Epithelial cell of proximal tubule (primary cell): ENCODE measurements at regions not wholly inside any gene's neighbourhood (a gene's known extent, or its start where the extent isn't known, plus 50 kb on each side); places are given as distances from the start of the nearest gene placed in this dataset.

ENCODE experiments used
- DNase-seq: peaks from one replicate; pipeline ENCODE4 v3.0.0-alpha.2; 2011; ENCODE audit warnings: low read depth
- H3K4me3 ChIP-seq: 2 replicates; pipeline ENCODE4 v1.5.1; 2011; ENCODE audit warnings: low read depth, mild to moderate bottlenecking, low read length
- CTCF ChIP-seq: conservative IDR thresholded peaks from 2 replicates; pipeline ENCODE4 v1.5.1; 2012; ENCODE audit warnings: low read depth, mild to moderate bottlenecking, low read length

GRCh38 chr3:22661121-22661700 is 541.9 kb upstream of the UBE2E2 start:
- TF ChIP-seq CTCF, result no peak
- no peak for DNase-seq
- no peak overlapping the region for H3K4me3 ChIP-seq

- no peak for TF ChIP-seq CTCF
- DNase-seq, result no peak
- no peak overlapping the region for H3K4me3 ChIP-seq
Observed at GRCh38 chr3:22665528-22665927, 537.6 kb upstream of the UBE2E2 start.

- no peak for DNase-seq
- no peak for TF ChIP-seq CTCF
- H3K4me3 ChIP-seq, result no peak overlapping the region
Observed at GRCh38 chr3:22666736-22667135, 536.4 kb upstream of the UBE2E2 start.

GRCh38 chr3:22671848-22672247 is 531.3 kb upstream of the UBE2E2 start:
- DNase-seq, result no peak
- no peak for TF ChIP-seq CTCF
- H3K4me3 ChIP-seq, result no peak overlapping the region

- no peak for DNase-seq
- H3K4me3 ChIP-seq, result no peak overlapping the region
- TF ChIP-seq CTCF, result no peak
Observed at GRCh38 chr3:22684739-22685138, 518.4 kb upstream of the UBE2E2 start.

- DNase-seq, result no peak
- H3K4me3 ChIP-seq, result no peak overlapping the region
- peak; percentile 70 for TF ChIP-seq CTCF
Observed at GRCh38 chr3:22685597-22685996, 517.5 kb upstream of the UBE2E2 start.

- DNase-seq, result no peak
- no peak overlapping the region for H3K4me3 ChIP-seq
- no peak for TF ChIP-seq CTCF
Observed at GRCh38 chr3:22691407-22691806, 511.7 kb upstream of the UBE2E2 start.
